Stimulated activated memory B cell treated with anti-CD40 and anti-IgM and Interleukin-4, amounts not matched to agents 10 μg/mL and 1 μg/mL and 100 μg/mL, for 72 hours (primary cell): ENCODE measurements at regions not wholly inside any gene's neighbourhood (a gene's known extent, or its start where the extent isn't known, plus 50 kb on each side); places are given as distances from the start of the nearest gene placed in this dataset.

Source experiments
- ATAC-seq: fragments of 150-1000 bp; cut with Tn5 transposase; 2 replicates; pipeline ENCODE4 v1.10.0; 2021
- H3K27ac Mint-ChIP-seq: one replicate; pipeline ENCODE4 v1.8.0; 2022; ENCODE audit warnings: mild to moderate bottlenecking, mixed read lengths
- H3K27me3 Mint-ChIP-seq: one replicate; pipeline ENCODE4 v1.8.0; 2022; ENCODE audit warnings: mixed read lengths
- H3K36me3 Mint-ChIP-seq: one replicate; pipeline ENCODE4 v1.8.0; 2022; ENCODE audit warnings: mixed read lengths
- H3K4me1 Mint-ChIP-seq: one replicate; pipeline ENCODE4 v1.8.0; 2022; ENCODE audit warnings: mixed read lengths
- H3K4me3 Mint-ChIP-seq: one replicate; pipeline ENCODE4 v1.8.0; 2022; ENCODE audit warnings: mild to moderate bottlenecking, moderate library complexity, mixed read lengths
- H3K9me3 Mint-ChIP-seq: one replicate; pipeline ENCODE4 v1.8.0; 2022; ENCODE audit warnings: mixed read lengths

GRCh38 chr2:15834381-15835031 lies 105.8 kb upstream of the MYCN start:
- H3K4me1 Mint-ChIP-seq = no peaks in the 10 kb centered on the region
- H3K27ac Mint-ChIP-seq = no peak overlapping the region
- no peaks in the 10 kb centered on the region for H3K9me3 Mint-ChIP-seq
- no peak for ATAC-seq
- no peaks in the 10 kb centered on the region for H3K27me3 Mint-ChIP-seq
- no peak overlapping the region for H3K4me3 Mint-ChIP-seq
- H3K36me3 Mint-ChIP-seq = no peaks in the 10 kb centered on the region

DNA sequence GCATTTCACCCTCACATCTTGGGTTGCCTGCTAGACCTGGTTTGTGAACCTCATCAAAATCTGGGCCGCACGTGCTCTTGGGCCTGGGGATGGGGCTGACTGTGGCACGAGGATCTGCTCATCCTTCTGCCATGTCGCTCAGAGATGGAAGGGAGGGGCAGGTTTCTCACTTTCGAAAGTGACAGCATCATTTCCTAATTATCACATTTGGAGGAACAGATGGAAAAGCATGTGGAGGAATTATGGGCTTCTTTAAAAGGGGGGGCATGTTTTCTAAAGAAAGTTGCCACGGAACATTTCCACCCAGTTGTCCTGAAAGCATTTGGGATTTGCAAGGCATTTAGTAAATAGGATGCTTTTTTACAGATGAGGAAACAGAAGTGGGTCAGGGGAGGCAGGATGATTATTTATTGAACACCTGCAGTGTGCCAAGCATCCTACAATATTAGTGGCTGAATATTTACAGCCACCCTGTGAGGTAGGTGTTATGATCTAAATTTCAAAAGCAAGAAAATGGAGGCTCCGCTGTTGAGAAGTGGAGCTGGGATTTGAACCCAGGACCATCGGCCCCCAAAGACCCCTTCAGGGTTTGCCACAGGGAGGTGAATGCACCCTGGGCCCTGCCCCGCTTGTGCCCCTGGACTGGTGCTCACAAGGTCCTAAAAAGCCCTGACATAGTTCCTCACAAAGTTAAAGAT lies 104.2 kb upstream of the MYCN start:
- Mint-ChIP-seq H3K4me1 (no peaks in the 10 kb centered on the region), H3K4me3 (no peak overlapping the region), H3K27ac (no peak overlapping the region), H3K27me3 (no peaks in the 10 kb centered on the region), H3K9me3 (no peaks in the 10 kb centered on the region), H3K36me3 (no peaks in the 10 kb centered on the region)
- ATAC-seq = no peak

GRCh38 chr2:15836689-15837610 lies 103.4 kb upstream of the MYCN start:
- no peaks in the 10 kb centered on the region for H3K9me3 Mint-ChIP-seq
- H3K36me3 Mint-ChIP-seq = no peaks in the 10 kb centered on the region
- H3K4me3 Mint-ChIP-seq = no peak overlapping the region
- H3K27ac Mint-ChIP-seq = no peak overlapping the region
- H3K27me3 Mint-ChIP-seq = no peaks in the 10 kb centered on the region
- no peaks in the 10 kb centered on the region for H3K4me1 Mint-ChIP-seq
- ATAC-seq = no peak

- Mint-ChIP-seq H3K27ac (no peak overlapping the region), H3K4me1 (no peaks in the 10 kb centered on the region), H3K27me3 (no peaks in the 10 kb centered on the region), H3K9me3 (no peaks in the 10 kb centered on the region), H3K4me3 (no peak overlapping the region), H3K36me3 (no peaks in the 10 kb centered on the region)
- ATAC-seq = no peak
These were observed 101.8 kb upstream of the MYCN start for GRCh38 chr2:15838481-15839090.

GRCh38 chr2:15839426-15840124 lies 100.8 kb upstream of the MYCN start:
- no peak overlapping the region for H3K4me3 Mint-ChIP-seq
- no peak overlapping the region for H3K27ac Mint-ChIP-seq
- ATAC-seq = no peak
- no peaks in the 10 kb centered on the region for H3K36me3 Mint-ChIP-seq
- H3K4me1 Mint-ChIP-seq = no peaks in the 10 kb centered on the region
- H3K9me3 Mint-ChIP-seq = no peaks in the 10 kb centered on the region
- H3K27me3 Mint-ChIP-seq = peaks cover 3% of the 10 kb centered on the region

DNA sequence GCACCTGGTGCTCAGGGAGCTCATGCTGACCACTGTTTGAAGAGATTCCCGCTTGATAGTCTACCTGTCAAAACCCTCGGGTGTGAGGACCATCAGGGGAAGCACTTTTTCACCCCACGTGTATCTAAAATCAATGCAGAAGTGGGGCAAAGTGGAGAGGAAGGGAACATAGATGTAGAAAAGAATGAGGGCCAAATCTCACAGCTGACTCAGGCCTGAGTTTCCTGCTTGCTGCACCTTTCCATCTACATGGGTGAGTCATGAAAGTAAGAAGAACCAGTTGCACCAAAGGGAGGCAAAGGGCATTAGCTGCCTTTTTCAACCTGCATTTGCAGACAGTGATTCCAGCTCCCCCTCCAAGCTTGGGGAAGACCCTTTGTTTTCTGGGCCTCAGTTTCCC lies 100.2 kb upstream of the MYCN start:
- no peak for ATAC-seq
- no peak overlapping the region for H3K4me3 Mint-ChIP-seq

DNA sequence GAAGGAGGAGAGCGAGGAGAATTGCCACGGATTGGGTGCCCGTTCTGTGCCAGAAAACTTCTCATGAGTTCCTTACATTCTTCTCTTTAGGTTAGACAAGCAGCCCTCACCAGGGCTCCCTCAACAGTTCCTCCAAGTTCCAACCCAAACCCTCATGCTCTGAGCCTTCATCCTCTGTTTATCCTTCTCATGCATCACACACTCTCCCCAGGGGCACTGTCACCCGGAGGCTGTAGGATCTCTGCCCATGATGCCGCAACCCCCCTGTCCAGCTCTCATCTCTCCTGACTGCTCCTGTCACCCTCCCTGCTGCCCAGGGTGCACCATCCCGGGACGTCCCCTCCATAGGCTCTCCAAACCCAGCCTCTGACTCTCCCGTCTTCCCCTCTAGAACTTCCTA lies 99.4 kb upstream of the MYCN start:
- H3K4me1 Mint-ChIP-seq = no peaks in the 10 kb centered on the region
- peaks cover 9% of the 10 kb centered on the region for H3K27me3 Mint-ChIP-seq
- H3K4me3 Mint-ChIP-seq = no peak overlapping the region
- no peak for ATAC-seq
- H3K9me3 Mint-ChIP-seq = no peaks in the 10 kb centered on the region
- H3K36me3 Mint-ChIP-seq = no peaks in the 10 kb centered on the region
- H3K27ac Mint-ChIP-seq = no peak overlapping the region

More for the DNA sequence above, 100.2 kb upstream of the MYCN start:
- Mint-ChIP-seq H3K9me3 (no peaks in the 10 kb centered on the region), H3K36me3 (no peaks in the 10 kb centered on the region), H3K27me3 (peaks cover 9% of the 10 kb centered on the region), H3K27ac (no peak overlapping the region), H3K4me1 (no peaks in the 10 kb centered on the region)

- Mint-ChIP-seq H3K4me1 (no peaks in the 10 kb centered on the region), H3K27me3 (peaks cover 9% of the 10 kb centered on the region), H3K36me3 (no peaks in the 10 kb centered on the region), H3K27ac (no peak overlapping the region), H3K9me3 (peaks cover under 1% of the 10 kb centered on the region), H3K4me3 (no peak overlapping the region)
- no peak for ATAC-seq
These were observed 98.4 kb upstream of the MYCN start for GRCh38 chr2:15841776-15842560.

DNA sequence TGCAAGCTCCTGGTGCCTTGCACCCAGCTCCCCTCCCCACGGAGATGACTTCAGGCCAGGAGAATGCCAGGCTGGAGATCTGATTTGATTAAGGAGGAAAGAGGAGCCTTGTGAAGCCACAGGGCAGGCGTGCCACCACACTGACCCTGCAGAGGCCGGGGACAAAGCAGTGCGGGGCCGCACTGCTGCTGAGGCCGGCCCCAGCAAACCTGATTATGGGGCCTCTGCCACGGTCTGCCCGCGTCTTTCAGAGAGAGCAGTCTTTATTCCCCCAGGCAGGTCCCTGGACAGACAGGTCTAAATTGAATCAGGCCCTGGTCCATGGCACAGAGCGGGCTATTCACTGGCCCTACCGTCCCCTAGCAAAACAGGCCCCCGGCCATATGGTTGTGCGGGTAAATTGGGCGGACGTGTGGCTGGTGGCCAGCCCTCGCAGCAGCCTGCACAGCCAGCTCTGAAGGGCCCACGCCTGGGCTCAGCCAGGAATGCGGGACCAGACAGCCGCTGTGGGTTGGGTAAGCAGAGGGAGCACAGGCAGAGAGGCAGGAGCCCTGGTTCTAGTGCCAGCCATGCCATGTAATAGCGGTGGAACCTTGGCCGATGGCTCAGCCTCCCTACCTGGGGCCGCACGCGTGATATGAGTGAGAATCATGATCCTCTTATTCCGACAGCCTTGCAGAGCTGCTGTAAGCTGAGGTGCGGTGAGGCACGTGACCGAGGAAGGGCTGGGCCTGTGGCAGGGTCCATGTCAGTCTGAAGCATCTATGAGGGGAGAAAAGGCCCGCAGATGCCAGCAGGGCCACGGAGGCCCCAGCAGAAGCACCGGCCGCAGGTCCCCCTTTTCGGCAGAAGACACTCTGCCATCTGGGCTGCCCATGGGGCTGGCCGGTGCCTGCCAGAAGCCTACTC lies 97.3 kb upstream of the MYCN start:
- H3K9me3 Mint-ChIP-seq = peaks cover 3% of the 10 kb centered on the region
- H3K36me3 Mint-ChIP-seq = no peaks in the 10 kb centered on the region
- no peak for ATAC-seq
- peaks cover 9% of the 10 kb centered on the region for H3K27me3 Mint-ChIP-seq
- H3K4me1 Mint-ChIP-seq = no peaks in the 10 kb centered on the region
- H3K27ac Mint-ChIP-seq = no peak overlapping the region
- no peak overlapping the region for H3K4me3 Mint-ChIP-seq

DNA sequence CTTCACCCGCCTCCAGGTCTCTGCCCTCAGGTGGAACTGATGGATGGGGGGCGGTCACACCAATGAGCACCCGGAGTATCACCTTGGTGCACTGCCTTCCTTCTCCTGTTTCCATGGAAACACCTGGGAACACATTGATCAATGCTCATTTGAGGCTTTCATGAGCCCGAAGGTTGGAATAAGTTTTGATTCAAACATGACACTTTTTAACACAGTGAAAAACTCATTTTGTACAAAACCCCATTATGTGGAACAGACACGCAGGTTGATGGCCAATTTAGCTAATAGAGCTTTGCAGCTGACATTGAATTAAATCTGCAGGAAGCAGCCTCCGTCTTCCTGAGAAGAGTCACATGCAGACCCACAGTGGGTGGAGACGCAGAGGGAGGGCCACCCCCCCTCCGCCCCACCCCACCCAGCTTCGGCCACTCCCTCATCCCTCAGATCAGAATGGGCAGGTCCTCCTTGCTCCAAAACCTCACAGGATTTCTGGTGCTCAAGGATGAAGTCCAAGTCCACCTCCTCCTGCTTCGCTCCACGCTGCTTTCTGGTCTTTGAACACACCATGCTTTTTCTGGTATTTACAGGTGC lies 96.0 kb upstream of the MYCN start:
- no peak for ATAC-seq
- H3K27ac Mint-ChIP-seq = no peak overlapping the region
- H3K4me3 Mint-ChIP-seq = no peak overlapping the region
- H3K4me1 Mint-ChIP-seq = no peaks in the 10 kb centered on the region
- H3K27me3 Mint-ChIP-seq = peaks cover 9% of the 10 kb centered on the region
- H3K9me3 Mint-ChIP-seq = peaks cover 6% of the 10 kb centered on the region
- H3K36me3 Mint-ChIP-seq = no peaks in the 10 kb centered on the region

GRCh38 chr2:15845294-15845693 lies 95.1 kb upstream of the MYCN start:
- no peak for ATAC-seq
- H3K9me3 Mint-ChIP-seq = peaks cover 11% of the 10 kb centered on the region
- peaks cover 9% of the 10 kb centered on the region for H3K27me3 Mint-ChIP-seq
- H3K4me3 Mint-ChIP-seq = no peak overlapping the region
- no peak overlapping the region for H3K27ac Mint-ChIP-seq
- H3K36me3 Mint-ChIP-seq = no peaks in the 10 kb centered on the region
- H3K4me1 Mint-ChIP-seq = no peaks in the 10 kb centered on the region

DNA sequence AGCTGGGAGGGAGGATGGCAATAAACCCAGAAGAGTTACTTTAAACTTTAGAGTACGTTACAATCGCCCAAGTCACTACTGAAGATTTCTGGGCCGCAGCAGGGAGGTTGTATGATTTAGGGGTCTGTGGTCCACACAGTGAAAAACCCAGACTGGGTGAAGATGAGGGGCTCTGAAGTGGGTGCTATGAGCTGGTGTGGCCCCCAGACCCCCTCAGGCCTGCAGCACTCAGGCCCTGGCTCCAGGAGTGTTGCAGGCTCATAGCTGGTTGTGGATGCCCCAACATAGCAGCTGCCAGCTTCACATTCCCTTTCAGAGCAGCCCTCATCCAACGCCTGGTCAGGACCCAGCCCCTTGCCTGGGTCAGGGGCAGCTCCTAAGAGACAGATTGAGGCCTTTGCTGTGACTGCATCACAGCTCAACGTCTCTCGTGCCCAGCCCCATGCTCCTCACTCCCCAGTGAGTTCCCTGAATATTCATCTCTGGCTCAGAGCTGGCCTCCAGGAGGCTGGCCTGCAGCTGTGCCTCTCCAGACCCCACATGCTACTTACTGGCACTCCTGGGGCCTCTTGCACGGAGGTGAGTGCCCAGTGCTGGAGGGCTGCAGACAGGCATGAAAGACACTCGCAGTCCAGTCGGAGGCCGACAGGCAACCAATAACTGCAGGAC lies 94.5 kb upstream of the MYCN start:
- Mint-ChIP-seq H3K9me3 (peaks cover 11% of the 10 kb centered on the region), H3K4me3 (no peak overlapping the region), H3K4me1 (no peaks in the 10 kb centered on the region), H3K27ac (no peak overlapping the region), H3K27me3 (peaks cover 9% of the 10 kb centered on the region), H3K36me3 (no peaks in the 10 kb centered on the region)
- ATAC-seq = no peak

DNA sequence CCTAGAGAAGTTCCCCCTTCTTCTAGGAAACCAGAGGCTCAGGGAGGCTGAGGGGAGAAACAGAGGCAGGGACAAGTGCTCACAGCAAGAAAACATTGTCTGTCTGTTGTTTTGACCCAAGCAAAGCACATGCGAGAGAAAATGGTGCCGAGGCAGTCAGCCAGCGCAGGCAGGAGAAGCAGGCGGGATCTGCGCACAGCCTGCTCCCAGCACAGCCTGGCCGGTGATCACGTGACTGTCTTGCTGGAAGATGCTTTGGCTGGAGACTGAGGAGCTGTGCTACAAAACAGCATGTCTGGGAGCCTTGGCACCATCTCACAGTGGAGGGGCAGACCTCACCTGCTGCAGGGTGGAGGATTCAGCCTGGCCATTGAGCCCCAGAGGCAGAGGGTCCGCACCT lies 93.7 kb upstream of the MYCN start:
- Mint-ChIP-seq H3K4me3 (no peak overlapping the region), H3K9me3 (peaks cover 14% of the 10 kb centered on the region), H3K36me3 (no peaks in the 10 kb centered on the region), H3K27me3 (peaks cover 9% of the 10 kb centered on the region), H3K4me1 (no peaks in the 10 kb centered on the region), H3K27ac (no peak overlapping the region)
- no peak for ATAC-seq
